Neural progenitor cell (in vitro differentiated cells): ENCODE measurements at regions not wholly inside any gene's neighbourhood (a gene's known extent, or its start where the extent isn't known, plus 50 kb on each side); places are given as distances from the start of the nearest gene placed in this dataset.

ENCODE experiments used
- CTCF ChIP-seq: fragments of 200-600 bp; sonication (generic); IDR thresholded peaks from 2 replicates; pipeline ENCODE4 v1.5.1; 2017; ENCODE audit warnings: antibody characterized with exemption, mild to moderate bottlenecking
- EZH2 ChIP-seq: fragments of 200-600 bp; sonication (generic); IDR thresholded peaks from 2 replicates; pipeline ENCODE4 v1.6.1; 2017; ENCODE audit warnings: antibody characterized with exemption, mild to moderate bottlenecking, moderate library complexity

- no peak for TF ChIP-seq EZH2
- TF ChIP-seq CTCF, result no peak
These were observed 59.9 kb upstream of the SPEF2 start for GRCh38 chr5:35557748-35558147.
